Activated naive CD4-positive, alpha-beta T cell treated with anti-CD3 and anti-CD28 coated beads, Interleukin-2, amount 10 ng/mL, durations not matched to agents 7 days and 5 days (primary cell): ENCODE measurements at regions not wholly inside any gene's neighbourhood (a gene's known extent, or its start where the extent isn't known, plus 50 kb on each side); places are given as distances from the start of the nearest gene placed in this dataset.
"Not testable (repeated sequence)": the region's sequence is repeated elsewhere in the genome, so short reads cannot be mapped to it uniquely, and the experiment has no call there.

Experiments
- CTCF ChIA-PET: fragments of 350-600 bp; sonication (Branson Sonifier 250); formaldehyde crosslinking; loops from one replicate; lab custom pipeline; 2021; ENCODE audit warnings: antibody characterized with exemption; lab: Charles Lee
- DNase-seq: peaks from one replicate; pipeline ENCODE4 v3.0.0-alpha.2; 2020
- H3K27ac Mint-ChIP-seq: one replicate; pipeline ENCODE4 v1.8.0; 2021; ENCODE audit warnings: mild to moderate bottlenecking, moderate library complexity, mixed read lengths
- H3K27me3 Mint-ChIP-seq: one replicate; pipeline ENCODE4 v1.8.0; 2021; ENCODE audit warnings: mild to moderate bottlenecking, mixed read lengths
- H3K36me3 Mint-ChIP-seq: one replicate; pipeline ENCODE4 v1.8.0; 2021; ENCODE audit warnings: mixed read lengths
- H3K4me1 Mint-ChIP-seq: one replicate; pipeline ENCODE4 v1.8.0; 2021; ENCODE audit warnings: mixed read lengths
- H3K4me3 Mint-ChIP-seq: one replicate; pipeline ENCODE4 v1.8.0; 2021; ENCODE audit warnings: mild to moderate bottlenecking, moderate library complexity, mixed read lengths
- H3K9me3 Mint-ChIP-seq: one replicate; pipeline ENCODE4 v1.8.0; 2021; ENCODE audit warnings: mixed read lengths

DNA sequence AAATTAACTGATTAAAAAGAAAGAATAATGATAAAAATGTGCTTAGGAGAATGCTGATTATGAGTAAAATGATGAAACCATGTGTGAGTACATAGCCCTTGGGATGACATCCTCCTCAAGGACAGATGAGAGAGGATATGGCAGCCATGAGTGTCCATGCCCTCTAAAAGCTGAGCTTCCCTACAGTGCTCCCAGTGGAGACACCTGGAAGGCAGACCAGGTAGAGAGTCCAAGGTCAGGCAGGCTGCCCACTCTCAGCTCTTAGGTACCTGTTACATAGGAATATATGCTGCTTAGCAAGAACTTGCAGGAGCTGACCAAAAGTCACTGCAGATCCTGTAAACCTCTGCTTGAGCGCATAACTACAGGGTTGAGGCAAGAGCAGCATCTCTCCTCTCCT lies 169.7 kb upstream of the TMEM229A start:
- H3K4me1 Mint-ChIP-seq: no peaks in the 10 kb centered on the region
- no peaks in the 10 kb centered on the region for H3K9me3 Mint-ChIP-seq
- no peak overlapping the region for H3K4me3 Mint-ChIP-seq
- no peaks in the 10 kb centered on the region for H3K27me3 Mint-ChIP-seq
- H3K27ac Mint-ChIP-seq: no peak overlapping the region
- H3K36me3 Mint-ChIP-seq: no peaks in the 10 kb centered on the region
- no peak for DNase-seq
- CTCF ChIA-PET: no interaction called here

DNA sequence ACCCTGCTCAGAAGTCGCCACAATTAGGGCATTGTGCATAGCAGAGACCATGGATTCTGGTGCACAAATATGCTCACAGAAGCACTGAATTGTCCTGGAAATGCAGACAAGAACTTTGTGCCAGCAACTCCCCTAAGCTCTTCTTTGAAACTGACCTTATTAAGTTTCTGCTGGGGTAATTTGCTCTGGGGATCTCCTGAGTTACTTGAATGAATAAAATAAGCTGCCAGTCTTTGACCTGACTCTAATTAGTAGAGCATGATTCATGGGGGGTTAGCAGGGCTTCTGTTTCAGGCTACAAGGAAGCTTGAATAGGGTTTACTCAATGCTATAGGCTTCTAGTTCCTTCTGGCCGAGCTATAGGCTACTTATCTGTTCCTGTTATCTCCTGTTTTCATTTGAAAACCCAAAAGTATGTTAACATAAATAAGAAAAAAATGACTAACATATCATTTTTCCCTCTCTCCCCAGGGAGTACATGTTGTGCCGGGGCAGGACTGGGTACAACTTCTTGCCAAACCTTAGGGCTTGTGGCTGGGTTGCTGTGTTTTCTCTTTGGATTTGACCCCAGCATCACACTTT lies 169.0 kb upstream of the TMEM229A start:
- Mint-ChIP-seq H3K27ac (no peak overlapping the region), H3K4me1 (no peaks in the 10 kb centered on the region)

DNA sequence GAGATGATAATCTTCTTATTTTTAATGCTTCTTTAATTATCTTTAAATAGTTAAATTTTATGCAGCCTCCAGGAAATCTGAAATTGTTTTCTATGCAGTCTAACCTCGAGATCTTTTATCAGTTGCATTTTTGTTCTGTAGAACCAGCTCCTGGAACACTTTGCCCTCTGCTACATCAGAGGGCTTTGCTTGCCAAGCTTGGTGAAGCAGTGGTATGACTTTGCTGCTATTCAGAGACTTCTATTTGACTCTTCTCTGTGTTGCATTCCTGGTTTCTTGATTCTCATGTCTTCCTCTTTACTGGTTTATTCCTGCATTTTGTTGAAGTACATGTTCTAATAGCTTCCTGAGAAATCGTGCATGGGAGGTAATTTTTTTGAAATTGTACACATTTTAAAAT lies 163.7 kb upstream of the TMEM229A start:
- CTCF ChIA-PET: no interaction called here
- Mint-ChIP-seq H3K4me1 (no peaks in the 10 kb centered on the region), H3K36me3 (no peaks in the 10 kb centered on the region), H3K9me3 (no peaks in the 10 kb centered on the region), H3K27ac (no peak overlapping the region), H3K4me3 (no peak overlapping the region), H3K27me3 (no peaks in the 10 kb centered on the region)
- no peak for DNase-seq

More for the DNA sequence above, 169.0 kb upstream of the TMEM229A start:
- CTCF ChIA-PET: no interaction called here
- Mint-ChIP-seq H3K36me3 (no peaks in the 10 kb centered on the region), H3K4me3 (no peak overlapping the region), H3K27me3 (no peaks in the 10 kb centered on the region), H3K9me3 (no peaks in the 10 kb centered on the region)
- no peak for DNase-seq

DNA sequence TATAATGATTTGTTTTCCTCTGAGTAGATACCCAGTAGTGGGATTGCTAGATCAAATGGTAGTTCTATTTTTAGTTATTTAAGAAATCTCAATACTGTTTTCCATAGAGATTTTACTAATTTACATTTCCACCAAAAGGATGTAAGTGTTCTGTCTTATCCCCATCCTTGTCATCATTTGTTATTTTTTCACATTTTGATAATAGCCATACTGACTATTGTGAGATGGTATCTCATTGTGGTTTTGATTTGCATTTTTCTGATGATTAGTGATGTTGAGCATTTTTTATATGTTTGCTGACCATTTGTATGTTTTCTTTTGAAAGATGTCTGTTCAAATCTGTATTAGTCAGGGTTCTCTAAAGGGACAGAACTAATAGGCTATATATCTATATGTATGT lies 160.0 kb upstream of the TMEM229A start:
- H3K4me1 Mint-ChIP-seq: no peaks in the 10 kb centered on the region
- DNase-seq: no peak
- no peaks in the 10 kb centered on the region for H3K36me3 Mint-ChIP-seq
- no peak overlapping the region for H3K27ac Mint-ChIP-seq
- H3K9me3 Mint-ChIP-seq: no peaks in the 10 kb centered on the region
- H3K4me3 Mint-ChIP-seq: no peak overlapping the region
- CTCF ChIA-PET: no interaction called here
- no peaks in the 10 kb centered on the region for H3K27me3 Mint-ChIP-seq

DNA sequence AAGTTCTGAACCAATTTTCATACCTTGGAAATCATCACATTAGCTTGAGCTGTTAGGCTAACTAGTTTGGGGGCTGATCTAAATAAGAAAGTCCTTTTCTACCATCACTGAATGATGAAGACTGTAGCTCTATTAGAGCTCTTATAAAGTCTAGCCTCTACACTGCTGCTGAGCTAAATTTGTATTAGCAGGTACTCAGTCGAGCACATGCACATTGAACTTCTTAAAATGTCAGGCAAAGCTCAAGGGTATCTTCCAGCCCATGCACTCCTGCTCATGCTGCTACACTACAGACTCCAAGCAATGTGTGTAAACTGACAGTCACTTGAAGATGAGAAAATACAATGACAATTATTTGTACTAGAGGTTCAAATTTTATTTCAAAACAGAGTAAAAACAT lies 158.8 kb upstream of the TMEM229A start:
- Mint-ChIP-seq H3K9me3 (no peaks in the 10 kb centered on the region), H3K4me1 (no peaks in the 10 kb centered on the region), H3K27ac (no peak overlapping the region), H3K27me3 (no peaks in the 10 kb centered on the region), H3K4me3 (no peak overlapping the region), H3K36me3 (no peaks in the 10 kb centered on the region)
- CTCF ChIA-PET: no interaction called here
- no peak for DNase-seq

DNA sequence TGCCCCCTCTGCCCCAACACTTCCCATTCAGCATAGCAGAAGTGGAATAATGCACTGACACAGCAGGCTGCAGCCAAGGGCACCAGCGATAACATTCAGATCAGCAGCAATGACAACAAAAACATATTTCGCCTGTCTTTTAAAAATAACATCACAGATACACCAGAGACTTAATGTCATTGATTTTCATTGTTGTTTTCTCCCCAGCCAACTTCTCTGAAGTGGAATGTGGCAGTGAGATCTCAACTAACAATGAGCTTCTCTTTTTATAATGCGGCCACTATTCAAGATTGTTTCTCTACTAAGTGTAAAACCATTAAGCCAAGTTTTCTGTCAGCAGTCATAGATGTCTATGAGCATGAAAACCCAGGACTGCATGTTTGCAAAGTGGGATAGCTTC lies 158.2 kb upstream of the TMEM229A start:
- H3K9me3 Mint-ChIP-seq: no peaks in the 10 kb centered on the region
- no peaks in the 10 kb centered on the region for H3K36me3 Mint-ChIP-seq
- no peak overlapping the region for H3K4me3 Mint-ChIP-seq
- CTCF ChIA-PET: no interaction called here
- H3K4me1 Mint-ChIP-seq: no peaks in the 10 kb centered on the region
- H3K27ac Mint-ChIP-seq: no peak overlapping the region
- DNase-seq: no peak
- H3K27me3 Mint-ChIP-seq: no peaks in the 10 kb centered on the region

DNA sequence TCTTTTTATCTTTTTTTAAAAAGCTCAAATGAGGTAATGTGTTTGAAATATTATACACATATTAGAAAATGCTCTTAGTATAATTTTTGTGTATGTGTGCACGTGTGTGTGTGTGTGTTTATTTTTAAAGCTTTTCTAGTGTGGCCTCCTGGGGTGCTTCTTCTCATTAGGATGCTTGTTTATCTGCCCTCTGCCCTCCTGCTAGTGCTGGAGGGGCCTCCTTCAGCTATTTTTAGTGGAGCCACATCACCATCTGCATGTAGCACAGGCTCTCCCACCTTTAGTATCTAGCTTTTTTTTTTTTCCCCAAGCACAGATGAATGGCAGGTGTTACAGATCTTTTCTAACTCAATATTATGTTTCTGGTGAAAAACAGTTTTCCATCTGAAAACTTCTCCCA lies 155.7 kb upstream of the TMEM229A start:
- Mint-ChIP-seq H3K27ac (no peak overlapping the region), H3K4me3 (no peak overlapping the region), H3K4me1 (no peaks in the 10 kb centered on the region), H3K9me3 (no peaks in the 10 kb centered on the region), H3K36me3 (no peaks in the 10 kb centered on the region), H3K27me3 (no peaks in the 10 kb centered on the region)
- CTCF ChIA-PET: no interaction called here
- DNase-seq: no peak

DNA sequence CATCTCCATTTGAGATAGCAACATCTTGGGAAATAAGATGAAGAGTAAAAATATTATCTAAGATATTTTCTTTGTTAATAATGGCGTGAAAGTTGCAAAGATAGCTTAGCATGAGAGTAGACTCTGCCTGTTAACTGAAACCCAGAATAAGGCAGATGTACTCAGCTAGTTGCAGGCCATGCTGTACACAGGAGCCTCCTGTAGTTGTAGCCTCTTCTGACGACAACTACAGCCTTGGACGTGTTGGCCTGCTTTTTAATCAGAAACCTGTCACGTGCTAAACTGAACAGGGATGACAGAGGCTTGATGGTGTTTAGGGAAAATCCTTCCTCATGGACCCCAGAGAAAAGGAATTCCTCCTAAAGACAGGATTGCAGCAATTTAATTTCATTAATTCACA lies 155.1 kb upstream of the TMEM229A start:
- no peaks in the 10 kb centered on the region for H3K36me3 Mint-ChIP-seq
- H3K27me3 Mint-ChIP-seq: no peaks in the 10 kb centered on the region
- DNase-seq: no peak
- no peaks in the 10 kb centered on the region for H3K9me3 Mint-ChIP-seq
- no peaks in the 10 kb centered on the region for H3K4me1 Mint-ChIP-seq
- CTCF ChIA-PET: no interaction called here
- no peak overlapping the region for H3K4me3 Mint-ChIP-seq
- no peak overlapping the region for H3K27ac Mint-ChIP-seq

DNA sequence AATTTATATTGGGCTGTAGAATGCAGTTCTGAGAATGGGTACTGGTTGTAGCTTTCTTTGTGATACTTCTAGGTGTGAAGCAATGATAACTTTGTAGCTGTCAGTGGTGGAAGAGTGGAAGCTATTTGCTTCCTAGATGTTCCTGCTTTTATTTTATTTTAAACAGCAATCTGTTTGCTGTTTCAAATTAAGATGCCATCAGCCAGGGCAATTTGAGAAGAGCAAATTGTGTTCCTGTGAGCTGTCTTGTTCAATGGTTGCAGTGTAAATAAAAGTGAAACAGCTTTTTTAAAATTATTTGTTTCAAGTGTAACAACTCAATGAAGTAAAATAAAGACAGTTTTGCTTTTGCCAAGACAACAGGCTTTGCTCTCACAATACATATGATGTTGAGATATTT lies 150.8 kb upstream of the TMEM229A start:
- no peak for DNase-seq
- no peaks in the 10 kb centered on the region for H3K27me3 Mint-ChIP-seq
- CTCF ChIA-PET: no interaction called here
- no peak overlapping the region for H3K27ac Mint-ChIP-seq
- H3K4me1 Mint-ChIP-seq: no peaks in the 10 kb centered on the region
- H3K36me3 Mint-ChIP-seq: no peaks in the 10 kb centered on the region
- no peaks in the 10 kb centered on the region for H3K9me3 Mint-ChIP-seq
- no peak overlapping the region for H3K4me3 Mint-ChIP-seq

DNA sequence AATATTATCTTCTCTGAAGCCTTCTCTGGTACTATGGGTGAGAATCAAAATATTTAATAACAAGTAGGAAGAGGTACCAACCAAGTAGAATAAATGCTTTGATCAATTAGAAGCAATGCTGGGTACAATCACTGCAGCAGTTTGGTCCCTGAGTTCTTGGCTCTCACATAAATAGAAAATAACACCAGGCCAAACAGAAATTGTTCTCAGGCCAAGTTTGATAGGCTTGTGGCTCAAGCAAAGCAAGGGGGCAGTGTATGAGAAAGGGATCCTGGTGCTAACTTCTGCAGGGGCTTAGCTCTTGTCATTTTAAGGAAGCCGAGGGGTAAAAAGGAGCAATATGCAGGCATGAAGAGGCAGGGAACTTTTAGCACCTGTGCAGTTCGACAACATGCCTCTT lies 146.8 kb upstream of the TMEM229A start:
- DNase-seq: no peak
- no peaks in the 10 kb centered on the region for H3K36me3 Mint-ChIP-seq
- H3K27ac Mint-ChIP-seq: no peak overlapping the region
- no peak overlapping the region for H3K4me3 Mint-ChIP-seq
- CTCF ChIA-PET: no interaction called here
- no peaks in the 10 kb centered on the region for H3K9me3 Mint-ChIP-seq
- no peaks in the 10 kb centered on the region for H3K4me1 Mint-ChIP-seq
- no peaks in the 10 kb centered on the region for H3K27me3 Mint-ChIP-seq

DNA sequence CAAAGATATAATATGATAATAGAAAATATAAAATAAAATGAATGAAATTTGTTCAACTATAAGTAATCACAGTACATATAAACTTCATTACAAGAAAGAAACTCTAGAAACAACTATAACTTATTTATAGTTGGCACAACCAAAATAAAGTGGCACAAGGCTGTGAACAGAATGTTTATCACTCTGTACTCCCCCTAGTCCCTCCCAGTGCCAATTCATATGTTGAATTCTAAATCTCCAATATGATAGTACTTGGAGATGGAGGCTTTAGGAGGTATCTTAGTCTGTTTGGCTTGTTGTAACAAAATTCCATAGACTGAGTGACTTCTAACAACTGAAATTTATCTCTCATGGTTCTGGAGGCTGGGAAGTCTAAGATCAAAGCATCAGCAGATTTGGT lies 145.0 kb upstream of the TMEM229A start:
- Mint-ChIP-seq H3K36me3 (no peaks in the 10 kb centered on the region), H3K9me3 (no peaks in the 10 kb centered on the region), H3K4me3 (no peak overlapping the region), H3K27ac (no peak overlapping the region), H3K27me3 (no peaks in the 10 kb centered on the region), H3K4me1 (no peaks in the 10 kb centered on the region)
- no peak for DNase-seq
- CTCF ChIA-PET: no interaction called here

DNA sequence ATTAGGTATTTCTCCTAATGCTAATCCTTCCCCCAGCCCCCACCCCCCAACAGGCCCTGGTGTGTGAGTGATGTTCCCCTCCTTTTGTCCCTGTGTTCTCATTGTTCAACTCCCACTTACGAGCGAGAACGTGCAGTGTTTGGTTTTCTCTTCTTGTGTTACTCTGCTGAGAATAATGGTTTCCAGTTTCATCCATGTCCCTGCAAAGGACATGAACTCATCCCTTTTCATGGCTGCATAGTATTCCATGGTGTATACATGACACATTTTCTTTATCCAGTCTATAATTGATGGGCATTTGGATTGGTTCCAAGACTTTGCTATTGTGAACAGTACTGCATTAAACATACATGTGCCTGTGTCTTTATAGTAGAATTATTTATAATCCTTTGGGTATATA lies 138.9 kb upstream of the TMEM229A start:
- H3K36me3 Mint-ChIP-seq, H3K4me1 Mint-ChIP-seq, CTCF ChIA-PET, H3K4me3 Mint-ChIP-seq, H3K27me3 Mint-ChIP-seq, H3K9me3 Mint-ChIP-seq, DNase-seq, H3K27ac Mint-ChIP-seq: not testable (repeated sequence)

DNA sequence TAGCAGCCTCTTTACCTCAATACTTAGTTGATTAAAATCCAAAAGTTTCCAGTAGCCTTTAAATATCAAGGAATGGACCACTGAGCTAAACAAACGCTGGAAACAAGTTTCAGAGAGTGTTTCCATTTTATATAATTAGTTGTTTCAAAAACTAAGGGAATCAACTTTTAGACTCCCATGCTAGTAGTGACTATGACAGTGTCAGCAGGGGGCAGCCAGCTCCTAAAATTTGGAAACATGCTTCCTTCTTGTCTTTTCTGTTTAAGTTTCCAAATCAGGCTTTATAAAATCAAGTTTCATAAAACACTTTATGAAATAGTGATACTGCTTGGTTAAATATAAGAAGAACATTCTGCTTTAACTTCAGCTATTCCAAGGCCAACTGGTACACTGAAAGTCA lies 138.2 kb upstream of the TMEM229A start:
- Mint-ChIP-seq H3K9me3 (peaks cover 3% of the 10 kb centered on the region), H3K36me3 (no peaks in the 10 kb centered on the region), H3K27me3 (no peaks in the 10 kb centered on the region), H3K4me1 (no peaks in the 10 kb centered on the region), H3K27ac (no peak overlapping the region), H3K4me3 (no peak overlapping the region)
- CTCF ChIA-PET: no interaction called here
- no peak for DNase-seq

DNA sequence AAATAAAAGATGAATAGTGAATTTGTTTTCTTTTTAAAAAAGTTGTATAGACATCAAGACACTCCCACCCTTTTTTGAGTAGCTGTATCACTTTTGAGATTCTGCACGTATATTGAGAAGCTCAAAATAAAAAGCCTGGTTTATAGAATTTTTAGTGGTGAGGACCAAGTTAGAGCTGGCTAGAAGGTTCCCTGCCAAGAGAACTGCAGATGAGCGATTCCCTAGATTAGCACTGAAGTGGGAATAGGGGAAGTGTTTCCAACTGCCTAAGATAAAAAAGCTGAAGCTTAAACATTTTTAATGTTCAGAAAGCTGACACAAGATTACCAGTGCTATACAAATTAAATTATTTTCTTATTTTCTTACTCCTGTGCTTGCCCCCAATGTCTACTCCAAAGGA lies 135.7 kb upstream of the TMEM229A start:
- Mint-ChIP-seq H3K36me3 (no peaks in the 10 kb centered on the region), H3K4me3 (no peak overlapping the region), H3K9me3 (peaks cover 3% of the 10 kb centered on the region), H3K4me1 (no peaks in the 10 kb centered on the region), H3K27me3 (no peaks in the 10 kb centered on the region), H3K27ac (no peak overlapping the region)
- CTCF ChIA-PET: no interaction called here
- DNase-seq: no peak

DNA sequence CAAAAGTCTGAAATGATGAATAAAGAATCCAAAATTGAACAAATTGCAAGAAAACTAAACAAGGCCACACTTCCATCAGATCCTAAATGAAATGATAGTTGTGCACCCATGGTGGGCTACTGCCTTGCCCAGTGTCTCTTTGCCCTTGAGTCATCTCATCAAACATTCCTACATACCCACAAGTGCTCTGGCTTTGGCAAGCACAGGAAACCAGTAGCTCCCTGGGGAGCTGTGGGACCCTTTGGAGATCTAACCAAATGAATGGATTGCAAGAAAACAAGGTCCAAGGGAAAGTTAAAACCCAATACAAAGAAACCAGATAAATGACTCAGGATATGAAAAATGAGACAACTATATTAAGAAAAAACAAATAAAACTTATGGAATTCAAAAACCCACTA lies 129.8 kb upstream of the TMEM229A start:
- H3K27ac Mint-ChIP-seq: no peak overlapping the region
- CTCF ChIA-PET: no interaction called here
- no peaks in the 10 kb centered on the region for H3K4me1 Mint-ChIP-seq
- H3K27me3 Mint-ChIP-seq: no peaks in the 10 kb centered on the region
- no peaks in the 10 kb centered on the region for H3K36me3 Mint-ChIP-seq
- no peak for DNase-seq
- H3K4me3 Mint-ChIP-seq: no peak overlapping the region
- no peaks in the 10 kb centered on the region for H3K9me3 Mint-ChIP-seq

DNA sequence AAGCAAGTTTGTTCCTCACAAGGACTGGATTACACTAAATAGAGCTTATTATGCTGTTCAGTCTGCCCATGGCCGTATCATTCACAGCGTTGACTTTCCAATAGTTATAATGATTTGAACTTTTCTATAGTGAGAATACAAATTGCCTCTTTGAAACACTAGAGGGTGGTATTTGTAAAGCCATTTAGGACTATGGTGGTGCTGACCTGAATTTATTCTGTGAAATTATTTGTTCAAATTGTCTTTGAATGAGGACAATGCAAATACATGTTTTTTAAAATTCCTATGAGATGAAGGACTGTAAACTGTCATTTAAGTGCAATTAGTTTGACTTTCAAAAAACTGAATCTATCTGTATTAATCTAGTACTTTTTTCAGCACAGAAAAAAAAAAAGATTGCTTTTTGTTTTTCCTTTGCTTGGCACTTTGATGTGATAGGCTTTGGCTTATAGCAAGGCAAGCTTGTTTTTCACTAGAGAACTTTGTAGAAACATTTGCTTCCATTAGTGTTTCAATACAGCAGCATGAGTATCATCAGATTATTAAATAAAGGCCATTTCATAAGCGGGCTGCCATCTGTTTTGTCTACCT lies 122.7 kb upstream of the TMEM229A start:
- Mint-ChIP-seq H3K27me3 (no peaks in the 10 kb centered on the region), H3K27ac (no peak overlapping the region), H3K9me3 (no peaks in the 10 kb centered on the region), H3K4me3 (no peak overlapping the region), H3K36me3 (no peaks in the 10 kb centered on the region), H3K4me1 (no peaks in the 10 kb centered on the region)
- CTCF ChIA-PET: interaction anchor here (0.7 to 1.5 kb wide), 2 partner anchors 26 to 40 kb away, joined by 3 read pairs; no protein-coding TSS in a partner anchor
- no peak for DNase-seq
